Stomach (tissue), 8 donors: ENCODE measurements at regions not wholly inside any gene's neighbourhood (a gene's known extent, or its start where the extent isn't known, plus 50 kb on each side); places are given as distances from the start of the nearest gene placed in this dataset.

Experiments
- DNase-seq, 2 donors: peaks; one replicate each; pipeline versions ENCODE4 v3.0.0 to v3.0.0-alpha.2; 2013 to 2019
- H3K27ac ChIP-seq, 5 donors: fragments of 200-600 bp in 4 of 5; sonication (generic) in 4 of 5; one replicate each; pipeline ENCODE4 v1.5.1; 2013 to 2019; ENCODE audit warnings: mild to moderate bottlenecking in 1 of 5, moderate library complexity in 1 of 5
- H3K27me3 ChIP-seq, 3 donors: fragments of 200-600 bp; sonication (generic); one replicate each; pipeline ENCODE4 v1.5.1; 2017 to 2019; ENCODE audit warnings: mixed run types in 1 of 3
- H3K36me3 ChIP-seq, 4 donors: fragments of 200-600 bp; sonication (generic); 1 replicate in 3 of 4; 2 replicates in 1 of 4; pipeline ENCODE4 v1.5.1; 2016 to 2019
- H3K4me1 ChIP-seq, 4 donors: fragments of 200-600 bp; sonication (generic); one replicate each; pipeline ENCODE4 v1.5.1; 2016 to 2019
- H3K4me3 ChIP-seq, 4 donors: fragments of 200-600 bp; sonication (generic) in 3 of 4; one replicate each; pipeline ENCODE4 v1.5.1; 2016 to 2019; ENCODE audit warnings: mild to moderate bottlenecking in 1 of 4
- H3K9me3 ChIP-seq, 4 donors: fragments of 200-600 bp; sonication (generic); one replicate each; pipeline ENCODE4 v1.5.1; 2016 to 2019
- CTCF ChIP-seq, 7 experiments: fragments of 450-650 bp in 4 of 7; fragments of 200-600 bp in 3 of 7; sonication (generic) in 3 of 7; IDR thresholded peaks; one replicate each; pipeline ENCODE4 v1.5.1; 2016 to 2019; ENCODE audit warnings: antibody characterized with exemption in 7 of 7, control low read depth in 2 of 7, mild to moderate bottlenecking in 1 of 7
- EP300 ChIP-seq: sonication (generic); formaldehyde crosslinking; IDR thresholded peaks from one replicate; pipeline ENCODE4 v1.6.1; 2017; ENCODE audit warnings: antibody characterized with exemption
- POLR2A ChIP-seq, 4 donors: fragments of 450-650 bp; IDR thresholded peaks; one replicate each; pipeline ENCODE4 v1.6.1; 2016; ENCODE audit warnings: antibody characterized with exemption in 4 of 4, control low read depth in 2 of 4, mild to moderate bottlenecking in 1 of 4, moderate library complexity in 1 of 4
- POLR2AphosphoS5 ChIP-seq, 3 donors: sonication (generic); formaldehyde crosslinking; IDR thresholded peaks; one replicate each; pipeline ENCODE4 v1.6.1; 2016; ENCODE audit warnings: antibody characterized with exemption in 3 of 3
- WGBS, 5 donors: extraction: QIAGEN DNeasy Blood & Tissue Kit in 3 of 5; methylation state at CpG; one replicate each; pipeline versions ENCODE4 v1.1.5 to v1.1.7; 2013 to 2018; 5-methylcytosine and 5-hydroxymethylcytosine counted together
- intact Hi-C: fragments of 100-400 bp; cut with DNase I; formaldehyde crosslinking; loops from one replicate; pipeline ENCODE4 v1.15.1; 2023; ENCODE audit warnings: low total_unique reads
- donor health status: healthy with polysubstance abuse.
- donor health status: Bipolar disorder and iron deficiency.
- donor health status: healthy.

- Histone ChIP-seq H3K9me3 (peaks cover 0 to 7% (median 6%) of the 10 kb centered on the region in 4 donors), H3K4me3 (peak overlapping the region in 2 of 4 donors; percentile 7 to 11), H3K27ac (no peak overlapping the region), H3K4me1 (peaks cover 0 to 14% (median 11%) of the 10 kb centered on the region in 4 donors), H3K27me3 (peaks cover 0 to 88% (median 16%) of the 10 kb centered on the region in 3 donors), H3K36me3 (no peaks in the 10 kb centered on the region)
- intact Hi-C loops: no loop called here
- DNase-seq: peak in 1 of 2 donors; percentile 63
- TF ChIP-seq CTCF (IDR thresholded peaks at IDR 0.05) (no peak), EP300 (no peak), POLR2AphosphoS5 (IDR thresholded peaks at IDR 0.05) (no peak), POLR2A (IDR thresholded peaks at IDR 0.05) (no peak)
- 23 to 35% (median 29%) methylated on average over 11 to 18 of the region's 18 CpGs for WGBS, 5 donors
Measured at GRCh38 chr22:44586351-44586990, 88.4 kb upstream of the RTL6 start.

- WGBS, 5 donors: 72 to 78% (median 76%) methylated on average over 20 of the region's 20 CpGs
- H3K4me3 ChIP-seq: no peak overlapping the region
- no peak for TF ChIP-seq CTCF (IDR thresholded peaks at IDR 0.05)
- TF ChIP-seq POLR2A (IDR thresholded peaks at IDR 0.05): no peak
- no peak for TF ChIP-seq POLR2AphosphoS5 (IDR thresholded peaks at IDR 0.05)
- TF ChIP-seq EP300: no peak
- intact Hi-C loops: no loop called here
- H3K27ac ChIP-seq: no peak overlapping the region
- no peaks in the 10 kb centered on the region for H3K36me3 ChIP-seq
- no peak for DNase-seq
- peaks cover 0 to 7% (median 6%) of the 10 kb centered on the region in 4 donors for H3K9me3 ChIP-seq
- peaks cover 0 to 14% (median 11%) of the 10 kb centered on the region in 4 donors for H3K4me1 ChIP-seq
- peaks cover 0 to 85% (median 16%) of the 10 kb centered on the region in 3 donors for H3K27me3 ChIP-seq
Measured at GRCh38 chr22:44585559-44586350, 87.7 kb upstream of the RTL6 start.

GRCh38 chr22:44584256-44584902 is 86.3 kb upstream of the RTL6 start:
- H3K27ac ChIP-seq: no peak overlapping the region

More at GRCh38 chr22:44584256-44584902, 86.3 kb upstream of the RTL6 start:
- H3K27me3 ChIP-seq: peaks cover 0 to 87% (median 13%) of the 10 kb centered on the region in 3 donors
- WGBS, 5 donors: 76 to 82% (median 79%) methylated on average over 7 of the region's 7 CpGs
- intact Hi-C loops: no loop called here
- DNase-seq: no peak
- no peak overlapping the region for H3K4me3 ChIP-seq
- no peak for TF ChIP-seq CTCF (IDR thresholded peaks at IDR 0.05)
- TF ChIP-seq POLR2A (IDR thresholded peaks at IDR 0.05): no peak
- H3K36me3 ChIP-seq: no peaks in the 10 kb centered on the region
- peaks cover 0 to 5% (median 1%) of the 10 kb centered on the region in 4 donors for H3K9me3 ChIP-seq
- peaks cover 0 to 14% (median 11%) of the 10 kb centered on the region in 4 donors for H3K4me1 ChIP-seq
